ENCODE measurements at regions not wholly inside any gene's neighbourhood (a gene's known extent, or its start where the extent isn't known, plus 50 kb on each side); places are given as distances from the start of the nearest gene placed in this dataset.
A peak's percentile ranks its signal among the peaks of the same experiment; 100 is the strongest.
"Not testable (repeated sequence)": the region's sequence is repeated elsewhere in the genome, so short reads cannot be mapped to it uniquely, and the experiment has no call there.

DNA sequence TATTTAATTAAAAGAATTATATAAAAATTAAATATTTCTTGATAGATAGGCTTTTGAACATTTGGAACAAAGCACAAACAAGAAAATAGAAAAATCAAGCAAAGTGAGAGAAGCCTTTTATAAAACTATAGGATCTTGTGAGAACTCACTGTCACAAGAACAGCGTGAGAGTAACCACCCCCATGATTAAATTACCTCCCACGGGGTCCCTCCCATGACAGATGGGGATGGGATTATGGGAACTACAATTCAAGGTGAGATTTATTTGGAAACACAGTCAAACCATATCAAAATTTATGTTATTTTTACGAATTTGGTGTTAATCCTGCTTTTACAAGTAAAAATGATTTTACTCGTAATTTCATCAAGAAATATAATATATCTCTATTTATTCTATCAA is 1136.1 kb upstream of the POT1 start:
- Mint-ChIP-seq H3K4me1 (no peaks in the 10 kb centered on the region), H3K4me3 (no peak overlapping the region), H3K9me3 (peaks cover 2 to 30% (median 15%) of the 10 kb centered on the region in 5 donors), H3K27me3 (peaks cover 0 to 2% of the 10 kb centered on the region in 2 donors), H3K27ac (no peak overlapping the region), H3K36me3 (no peaks in the 10 kb centered on the region)
- Histone ChIP-seq H3K27me3 (ENCODE audit: insufficient read depth, low read length, poor library complexity, severe bottlenecking) (no peaks in the 10 kb centered on the region), H3K4me3 (ENCODE audit: low read length) (no peak overlapping the region), H3K27ac (ENCODE audit: low read depth, low read length) (no peak overlapping the region), H3K9me3 (ENCODE audit: low read length) (no peaks in the 10 kb centered on the region), H3K4me1 (ENCODE audit: insufficient read depth, low read length) (no peaks in the 10 kb centered on the region), H3K36me3 (ENCODE audit: insufficient read depth, low read length) (no peaks in the 10 kb centered on the region)
- ChIA-PET CTCF (no interaction called here), POLR2A (no interaction called here)
- no peak for DNase-seq

DNA sequence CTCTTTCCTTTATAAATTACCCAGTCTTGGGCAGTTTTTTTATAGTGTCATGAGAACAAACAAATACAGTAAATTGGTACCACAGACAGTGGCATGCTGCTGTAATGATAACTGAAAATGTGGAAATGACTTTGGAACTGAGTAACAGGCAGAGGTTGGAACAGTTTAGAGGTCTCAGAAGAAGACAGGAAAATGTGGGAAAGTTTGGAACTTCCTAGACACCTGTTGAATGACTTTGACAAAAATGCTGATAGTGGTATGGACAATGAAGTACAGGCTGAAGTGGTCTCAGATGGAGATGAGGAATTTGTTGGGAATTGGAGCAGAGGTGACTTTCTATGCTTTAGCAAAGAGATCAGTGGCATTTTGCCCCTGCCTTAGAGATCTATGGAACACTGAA is 1128.4 kb upstream of the POT1 start:
- H3K36me3 ChIP-seq (ENCODE audit: insufficient read depth, low read length), result no peaks in the 10 kb centered on the region
- ChIA-PET CTCF (no interaction called here), POLR2A (no interaction called here)
- Mint-ChIP-seq H3K9me3 (peaks cover 0 to 27% (median 9%) of the 10 kb centered on the region in 5 donors), H3K27me3 (no peaks in the 10 kb centered on the region), H3K4me1 (no peaks in the 10 kb centered on the region), H3K27ac (no peak overlapping the region), H3K36me3 (no peaks in the 10 kb centered on the region), H3K4me3 (no peak overlapping the region)
- no peaks in the 10 kb centered on the region for H3K4me1 ChIP-seq (ENCODE audit: insufficient read depth, low read length)
- DNase-seq, result no peak
- H3K9me3 ChIP-seq (ENCODE audit: low read length), result no peaks in the 10 kb centered on the region
- no peaks in the 10 kb centered on the region for H3K27me3 ChIP-seq (ENCODE audit: insufficient read depth, low read length, poor library complexity, severe bottlenecking)
- H3K4me3 ChIP-seq (ENCODE audit: low read length), result no peak overlapping the region
- H3K27ac ChIP-seq (ENCODE audit: low read depth, low read length), result no peak overlapping the region

DNA sequence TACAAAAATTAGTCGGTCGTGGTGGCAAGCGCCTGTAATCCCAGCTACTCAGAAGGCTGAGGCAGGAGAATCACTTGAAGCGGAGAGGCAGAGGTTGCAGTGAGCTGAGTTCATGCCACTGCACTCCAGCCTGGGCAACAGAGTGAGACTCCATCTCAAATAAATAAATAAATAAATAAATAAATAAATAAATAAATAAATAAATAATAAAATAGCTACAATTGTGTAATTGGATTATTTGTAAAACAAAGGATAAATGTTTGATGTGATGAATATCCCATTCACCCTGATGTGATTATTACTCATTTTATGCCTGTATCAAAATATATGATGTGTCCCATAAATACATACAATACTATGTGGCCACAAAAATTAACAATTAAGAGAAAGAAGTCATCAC is 1127.0 kb upstream of the POT1 start:
- DNase-seq; H3K27me3 ChIP-seq (ENCODE audit: insufficient read depth, low read length, poor library complexity, severe bottlenecking); H3K4me1 Mint-ChIP-seq; H3K36me3 Mint-ChIP-seq; H3K9me3 ChIP-seq (ENCODE audit: low read length); H3K27ac Mint-ChIP-seq; H3K4me3 Mint-ChIP-seq; POLR2A ChIA-PET; H3K4me3 ChIP-seq (ENCODE audit: low read length); H3K36me3 ChIP-seq (ENCODE audit: insufficient read depth, low read length); CTCF ChIA-PET; H3K27me3 Mint-ChIP-seq; H3K27ac ChIP-seq (ENCODE audit: low read depth, low read length); H3K4me1 ChIP-seq (ENCODE audit: insufficient read depth, low read length): not testable (repeated sequence)
- peaks cover 0 to 23% (median 12%) of the 10 kb centered on the region in 5 donors for H3K9me3 Mint-ChIP-seq

DNA sequence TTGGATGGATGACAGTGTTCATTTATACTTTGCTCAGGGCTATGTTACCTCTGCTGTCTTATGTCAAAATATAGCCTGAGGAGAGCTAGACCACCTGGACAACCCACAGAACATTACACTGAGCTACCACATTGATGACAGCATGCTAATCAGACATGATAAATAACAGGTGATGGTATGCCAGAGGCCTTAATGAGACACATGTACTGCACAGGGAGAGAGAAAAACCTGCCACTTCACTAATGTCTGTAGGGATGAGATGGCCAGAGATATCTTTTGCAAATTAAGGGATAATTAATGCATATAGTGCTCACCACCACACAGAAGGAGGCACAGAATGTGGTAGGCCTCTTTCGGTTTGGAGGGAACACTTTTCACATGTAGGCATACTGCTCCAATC is 1122.6 kb upstream of the POT1 start:
- H3K27me3 ChIP-seq (ENCODE audit: insufficient read depth, low read length, poor library complexity, severe bottlenecking), result no peaks in the 10 kb centered on the region
- Mint-ChIP-seq H3K27me3 (no peaks in the 10 kb centered on the region), H3K4me3 (no peak overlapping the region), H3K4me1 (no peaks in the 10 kb centered on the region), H3K27ac (no peak overlapping the region), H3K9me3 (peaks cover 0 to 23% (median 4%) of the 10 kb centered on the region in 5 donors), H3K36me3 (no peaks in the 10 kb centered on the region)
- POLR2A ChIA-PET, result no interaction called here
- H3K9me3 ChIP-seq (ENCODE audit: low read length), result peaks cover 6% of the 10 kb centered on the region
- no peak overlapping the region for H3K27ac ChIP-seq (ENCODE audit: low read depth, low read length)
- H3K36me3 ChIP-seq (ENCODE audit: insufficient read depth, low read length), result no peaks in the 10 kb centered on the region
- no peak overlapping the region for H3K4me3 ChIP-seq (ENCODE audit: low read length)
- CTCF ChIA-PET, result no interaction called here
- DNase-seq, result no peak
- no peaks in the 10 kb centered on the region for H3K4me1 ChIP-seq (ENCODE audit: insufficient read depth, low read length)

DNA sequence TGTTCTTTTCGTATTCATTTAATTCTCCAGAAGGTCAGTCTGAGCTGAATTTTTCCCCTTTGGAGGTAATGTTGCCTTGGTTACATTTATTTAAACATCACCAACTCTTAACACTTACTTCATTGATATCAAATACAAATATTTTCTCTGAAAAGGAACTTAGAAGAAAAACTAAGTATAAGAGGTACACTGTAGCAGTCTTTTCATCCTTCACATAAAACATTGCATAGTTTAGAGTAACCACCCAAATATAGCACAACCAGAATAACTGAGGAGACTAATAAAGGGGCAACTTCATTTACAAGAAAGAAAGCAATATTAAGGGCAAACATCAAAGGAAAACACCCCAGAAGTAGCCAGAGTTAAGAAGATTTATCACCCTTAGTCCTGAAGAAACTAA is 1115.0 kb upstream of the POT1 start:
- Mint-ChIP-seq H3K4me1 (no peaks in the 10 kb centered on the region), H3K9me3 (peaks cover 4 to 24% (median 12%) of the 10 kb centered on the region in 5 donors), H3K4me3 (no peak overlapping the region), H3K27me3 (no peaks in the 10 kb centered on the region), H3K36me3 (no peaks in the 10 kb centered on the region), H3K27ac (no peak overlapping the region)
- POLR2A ChIA-PET, result no interaction called here
- no peak overlapping the region for H3K4me3 ChIP-seq (ENCODE audit: low read length)
- CTCF ChIA-PET, result no interaction called here
- H3K27ac ChIP-seq (ENCODE audit: low read depth, low read length), result no peak overlapping the region
- DNase-seq, result no peak
- no peaks in the 10 kb centered on the region for H3K4me1 ChIP-seq (ENCODE audit: insufficient read depth, low read length)
- no peaks in the 10 kb centered on the region for H3K9me3 ChIP-seq (ENCODE audit: low read length)
- no peaks in the 10 kb centered on the region for H3K27me3 ChIP-seq (ENCODE audit: insufficient read depth, low read length, poor library complexity, severe bottlenecking)
- H3K36me3 ChIP-seq (ENCODE audit: insufficient read depth, low read length), result no peaks in the 10 kb centered on the region

DNA sequence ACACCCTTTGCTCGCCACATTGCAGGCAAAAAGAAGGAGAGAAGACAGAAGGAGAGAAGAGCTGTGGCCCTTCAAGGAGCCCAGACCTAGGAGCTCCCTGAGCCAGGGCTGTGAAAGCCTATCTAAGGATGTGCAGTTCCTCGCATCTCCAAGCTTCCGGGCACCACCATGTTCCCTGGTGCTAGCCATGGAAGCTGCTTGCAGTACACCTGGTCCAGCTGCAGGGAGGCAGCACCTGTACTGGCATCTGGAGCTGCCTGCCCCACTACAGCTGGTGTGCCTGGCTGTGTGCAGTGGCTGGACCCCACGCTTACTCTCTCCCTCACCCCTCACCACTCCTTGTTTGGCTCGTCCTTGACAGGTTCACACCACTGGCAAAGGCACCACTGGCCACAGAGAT is 1111.8 kb upstream of the POT1 start:
- H3K4me1 ChIP-seq (ENCODE audit: insufficient read depth, low read length), result no peaks in the 10 kb centered on the region
- no peaks in the 10 kb centered on the region for H3K36me3 ChIP-seq (ENCODE audit: insufficient read depth, low read length)
- CTCF ChIA-PET, result no interaction called here
- Mint-ChIP-seq H3K27me3 (no peaks in the 10 kb centered on the region), H3K4me3 (no peak overlapping the region), H3K4me1 (no peaks in the 10 kb centered on the region), H3K27ac (no peak overlapping the region), H3K9me3 (peaks cover 4 to 14% (median 10%) of the 10 kb centered on the region in 5 donors), H3K36me3 (no peaks in the 10 kb centered on the region)
- H3K27ac ChIP-seq (ENCODE audit: low read depth, low read length), result no peak overlapping the region
- H3K4me3 ChIP-seq (ENCODE audit: low read length), result no peak overlapping the region
- no peaks in the 10 kb centered on the region for H3K27me3 ChIP-seq (ENCODE audit: insufficient read depth, low read length, poor library complexity, severe bottlenecking)
- POLR2A ChIA-PET, result no interaction called here
- H3K9me3 ChIP-seq (ENCODE audit: low read length), result no peaks in the 10 kb centered on the region
- DNase-seq, result no peak

DNA sequence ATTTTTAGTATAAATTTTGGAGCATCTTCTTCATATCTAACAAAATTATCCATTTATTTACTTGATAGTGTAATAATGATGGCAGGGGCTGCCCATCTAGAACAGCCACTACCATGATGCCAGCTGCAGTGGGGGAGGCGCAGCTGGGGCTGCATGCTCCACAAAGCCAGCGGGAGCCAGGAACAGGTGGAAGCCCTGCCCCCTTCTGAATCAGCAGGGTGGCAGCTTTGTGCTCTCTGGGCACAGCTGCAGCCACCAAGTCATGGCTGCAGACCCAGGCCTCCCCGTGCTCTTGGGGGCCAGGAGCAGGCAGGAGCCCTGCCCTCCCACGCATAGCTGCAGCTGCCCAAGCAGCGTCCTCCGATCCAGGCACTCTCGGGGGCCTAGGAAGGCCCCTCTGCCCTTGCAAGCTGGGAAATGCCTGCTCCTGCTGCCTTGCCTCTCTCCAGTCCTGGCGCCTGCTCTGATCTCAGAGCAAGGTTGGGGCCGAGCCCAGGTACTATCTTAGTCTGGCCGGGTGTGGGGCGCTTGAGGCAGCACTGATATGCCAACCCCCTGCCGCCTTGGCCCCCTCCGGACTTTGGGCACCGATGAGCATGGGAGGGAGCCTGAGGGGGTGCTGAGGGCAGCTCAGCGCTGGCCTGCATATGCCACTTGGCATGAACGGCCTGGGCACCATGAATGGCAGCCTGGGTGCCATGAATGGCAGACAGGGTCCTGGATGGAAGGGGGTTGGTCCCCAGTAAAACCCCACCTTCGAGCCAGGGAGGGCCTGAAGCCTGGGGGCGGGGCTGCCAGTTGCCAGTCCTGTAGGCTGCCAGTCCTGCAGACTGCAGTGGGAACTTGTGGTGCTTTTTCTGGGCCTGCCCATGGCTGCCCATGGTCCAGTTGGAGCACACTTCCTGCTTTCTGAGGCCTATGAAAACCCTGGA is 1110.8 kb upstream of the POT1 start:
- Mint-ChIP-seq H3K4me1 (no peaks in the 10 kb centered on the region), H3K27ac (no peak overlapping the region), H3K36me3 (no peaks in the 10 kb centered on the region), H3K9me3 (peaks cover 4 to 14% (median 7%) of the 10 kb centered on the region in 5 donors), H3K4me3 (no peak overlapping the region), H3K27me3 (no peaks in the 10 kb centered on the region)
- H3K27ac ChIP-seq (ENCODE audit: low read depth, low read length), result no peak overlapping the region
- ChIA-PET CTCF (no interaction called here), POLR2A (no interaction called here)
- H3K4me1 ChIP-seq (ENCODE audit: insufficient read depth, low read length), result no peaks in the 10 kb centered on the region
- H3K4me3 ChIP-seq (ENCODE audit: low read length), result no peak overlapping the region
- H3K36me3 ChIP-seq (ENCODE audit: insufficient read depth, low read length), result no peaks in the 10 kb centered on the region
- no peaks in the 10 kb centered on the region for H3K27me3 ChIP-seq (ENCODE audit: insufficient read depth, low read length, poor library complexity, severe bottlenecking)
- DNase-seq, result peak in 1 of 5 donors; percentile 38
- H3K9me3 ChIP-seq (ENCODE audit: low read length), result peaks cover 2% of the 10 kb centered on the region

DNA sequence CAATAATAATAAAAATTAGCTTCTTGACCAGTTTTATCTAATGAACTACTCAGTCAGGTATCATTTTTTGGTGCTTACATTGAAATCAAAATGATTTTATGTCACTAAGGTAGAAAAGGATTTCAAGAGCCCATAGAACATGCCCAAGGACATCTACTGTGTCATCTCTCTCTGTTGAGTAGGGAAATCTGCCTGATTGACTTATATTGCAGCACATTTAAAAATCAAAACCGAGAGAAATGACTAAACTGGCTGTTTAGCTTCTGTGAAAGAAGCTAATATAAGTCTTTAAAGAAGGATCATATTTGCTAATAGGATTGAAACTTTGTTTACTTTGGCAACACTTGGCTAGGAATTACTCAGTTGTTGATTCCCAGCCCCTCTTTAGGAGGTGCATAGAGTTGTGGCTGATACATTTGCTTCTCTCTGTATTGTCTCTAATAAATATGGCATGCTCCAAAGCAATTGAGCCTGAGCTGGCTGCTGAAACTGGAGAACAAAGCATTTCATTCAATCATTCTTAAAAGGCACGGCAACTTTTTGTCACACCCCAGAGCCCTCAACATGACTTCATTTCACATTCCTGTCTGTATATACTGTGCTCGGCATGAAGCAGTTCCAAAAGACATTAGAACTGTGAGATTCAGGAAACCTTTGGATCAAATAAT is 1096.9 kb upstream of the POT1 start:
- Mint-ChIP-seq H3K4me3 (no peak overlapping the region), H3K4me1 (no peaks in the 10 kb centered on the region), H3K27ac (no peak overlapping the region), H3K27me3 (no peaks in the 10 kb centered on the region), H3K36me3 (no peaks in the 10 kb centered on the region), H3K9me3 (peaks cover 0 to 14% (median 4%) of the 10 kb centered on the region in 5 donors)
- no peaks in the 10 kb centered on the region for H3K36me3 ChIP-seq (ENCODE audit: insufficient read depth, low read length)
- DNase-seq, result no peak
- CTCF ChIA-PET, result no interaction called here
- no peaks in the 10 kb centered on the region for H3K4me1 ChIP-seq (ENCODE audit: insufficient read depth, low read length)
- no peaks in the 10 kb centered on the region for H3K27me3 ChIP-seq (ENCODE audit: insufficient read depth, low read length, poor library complexity, severe bottlenecking)
- H3K9me3 ChIP-seq (ENCODE audit: low read length), result peaks cover 6% of the 10 kb centered on the region
- POLR2A ChIA-PET, result no interaction called here
- H3K27ac ChIP-seq (ENCODE audit: low read depth, low read length), result no peak overlapping the region
- H3K4me3 ChIP-seq (ENCODE audit: low read length), result no peak overlapping the region
